GM19239 (cell line): ENCODE measurements at regions not wholly inside any gene's neighbourhood (a gene's known extent, or its start where the extent isn't known, plus 50 kb on each side); places are given as distances from the start of the nearest gene placed in this dataset.
"Not testable (repeated sequence)": the region's sequence is repeated elsewhere in the genome, so short reads cannot be mapped to it uniquely, and the experiment has no call there.

Source experiments
- DNase-seq: peaks from one replicate; pipeline ENCODE4 v3.0.0; 2011; ENCODE audit warnings: low spot score; ENCODE audit not compliant: insufficient read length
- FAIRE-seq: peaks from 2 replicates; lab custom pipeline; 2011; peaks lifted over from hg19 to GRCh38; lab: Jason Lieb, UNC

DNA sequence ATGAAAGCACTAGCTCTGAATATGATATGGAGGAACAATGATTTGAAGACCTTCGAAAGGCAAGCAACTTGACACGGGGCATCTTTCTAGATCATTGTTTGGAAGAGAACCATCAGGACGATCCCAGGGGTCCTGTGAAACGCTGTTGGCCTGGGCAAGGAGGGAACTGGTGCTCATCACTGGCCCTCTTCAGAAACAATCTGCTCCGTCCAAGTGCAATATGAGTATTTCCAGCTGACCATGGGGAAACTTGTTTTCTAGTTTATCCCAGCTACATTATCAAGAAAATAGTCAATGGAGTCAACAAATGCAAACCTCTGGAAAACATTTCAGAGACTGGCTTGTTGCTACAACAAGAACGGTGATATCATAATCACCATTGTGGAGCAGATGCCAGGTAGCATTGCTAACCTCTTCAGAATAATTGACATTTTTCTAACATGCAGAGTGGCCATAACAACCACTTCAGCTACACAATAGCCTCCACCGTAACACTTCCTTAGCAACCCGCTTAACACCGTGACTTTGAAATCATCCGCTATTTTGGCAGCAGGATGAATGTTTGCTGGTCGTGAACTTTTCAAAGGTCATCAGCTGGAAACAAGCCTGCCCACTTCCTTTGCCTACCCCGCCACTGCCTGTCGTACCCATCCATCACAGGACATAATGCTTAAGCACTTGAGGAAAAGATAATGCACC, 112.0 kb upstream of the PDE10A start:
- FAIRE-seq, result no peak
- DNase-seq, result no peak

DNA sequence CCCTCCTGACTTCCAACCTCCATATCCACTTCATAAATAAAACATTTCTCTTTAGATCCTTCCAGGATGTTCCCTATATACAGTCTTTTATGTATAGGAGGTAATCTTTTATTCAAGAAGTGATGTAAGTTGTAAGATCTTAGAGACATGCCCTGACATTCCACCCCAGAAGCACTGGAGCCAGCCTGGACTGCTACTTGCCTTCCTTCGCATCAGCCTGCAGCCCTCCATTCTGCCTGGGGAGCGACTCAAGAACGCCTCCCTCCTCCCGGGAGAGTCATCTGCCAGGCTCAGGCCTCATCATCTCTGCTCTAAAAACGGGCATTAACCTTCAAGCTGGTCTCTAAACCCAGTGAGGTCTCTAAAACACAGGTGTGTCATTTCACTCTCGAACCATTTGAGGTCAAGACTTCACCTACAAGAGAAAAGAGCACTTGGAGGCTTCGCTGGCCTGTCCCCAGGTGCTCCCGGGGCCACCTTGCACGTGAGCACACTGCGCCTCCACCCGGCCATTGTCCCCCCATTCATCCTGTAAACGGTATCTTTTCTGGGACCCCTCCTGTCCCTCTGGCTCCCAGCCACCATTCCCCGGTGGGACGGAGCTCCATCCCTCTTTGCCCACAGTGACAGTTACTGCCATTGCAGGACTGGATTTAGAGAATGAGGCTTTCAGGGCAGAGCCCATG, 107.5 kb upstream of the PDE10A start:
- FAIRE-seq (no peak), DNase-seq (no peak)

DNA sequence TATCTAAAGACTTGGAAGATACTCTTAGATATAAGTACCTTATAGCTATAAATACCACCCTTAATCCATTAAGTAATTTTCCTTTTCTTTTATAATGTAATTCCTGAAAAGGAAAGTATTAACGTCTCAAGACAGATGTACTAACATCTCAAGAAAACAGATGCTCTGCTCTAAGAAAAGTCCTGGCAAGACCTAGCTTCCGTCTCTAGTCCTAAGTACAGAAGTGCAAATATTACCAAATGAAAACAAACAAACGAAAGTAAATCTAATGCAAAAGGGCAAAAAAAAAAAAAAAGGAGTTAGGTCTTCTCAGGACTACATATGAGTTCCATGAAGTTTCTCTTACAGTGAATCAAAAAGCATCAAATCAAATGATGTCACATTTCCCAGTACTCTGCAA, 106.8 kb upstream of the PDE10A start:
- no peak for FAIRE-seq
- no peak for DNase-seq

DNA sequence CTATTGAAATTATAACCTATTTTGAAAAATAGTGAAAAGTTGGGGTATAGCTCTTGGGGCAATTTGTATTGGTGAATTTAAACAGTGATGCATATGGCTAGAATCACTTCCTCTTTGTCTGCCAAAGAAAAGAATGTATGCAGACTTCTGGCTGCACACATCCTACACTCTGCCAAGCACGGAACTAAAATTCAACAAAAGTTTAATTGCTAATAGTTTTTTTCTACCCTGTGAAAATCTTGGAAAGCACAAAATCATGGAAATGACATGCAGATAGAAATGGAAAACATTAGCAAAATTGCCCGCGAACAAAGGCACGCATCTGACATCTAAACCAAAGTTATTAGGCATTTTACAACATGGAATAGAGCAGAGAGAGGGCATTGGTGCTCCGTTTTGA, 106.4 kb upstream of the PDE10A start:
- no peak for FAIRE-seq
- DNase-seq, result no peak

DNA sequence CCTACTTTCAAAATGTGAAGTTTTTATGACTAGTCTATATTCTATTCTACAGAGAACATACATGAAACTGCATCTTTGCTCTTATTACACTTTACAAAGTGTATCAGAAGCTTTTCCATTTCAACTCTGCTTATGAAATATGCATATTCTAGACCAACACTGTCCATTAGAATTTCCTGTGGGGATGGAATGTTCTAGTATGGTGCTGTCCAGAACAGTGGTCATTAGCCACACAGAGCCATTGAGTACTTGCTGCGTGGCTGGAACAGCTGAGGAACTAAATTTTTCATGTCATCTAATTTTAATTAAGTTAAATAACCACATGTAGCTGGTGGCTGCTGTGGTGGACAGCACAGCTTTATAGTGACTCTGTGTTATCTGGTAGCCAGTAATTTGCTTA, 105.9 kb upstream of the PDE10A start:
- no peak for DNase-seq
- FAIRE-seq, result no peak

DNA sequence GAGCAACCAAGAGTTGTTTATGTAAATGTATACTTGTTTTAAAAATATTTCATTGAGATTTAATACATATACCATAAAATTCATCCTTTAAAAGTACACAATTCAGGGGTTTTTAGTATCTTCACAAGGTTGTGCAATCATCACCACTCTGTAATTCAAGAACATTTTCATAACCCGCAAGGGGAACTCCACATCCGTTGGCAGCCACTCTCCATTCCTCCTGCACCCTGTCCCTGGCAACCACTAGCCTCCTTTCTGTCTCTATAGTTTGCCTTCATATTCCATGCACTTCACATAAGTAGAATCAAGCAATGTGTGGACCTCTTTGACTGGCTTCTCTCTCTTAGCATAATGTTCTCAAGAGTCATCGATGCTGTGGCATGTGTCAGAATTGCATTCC, 104.2 kb upstream of the PDE10A start:
- FAIRE-seq (no peak), DNase-seq (no peak)

DNA sequence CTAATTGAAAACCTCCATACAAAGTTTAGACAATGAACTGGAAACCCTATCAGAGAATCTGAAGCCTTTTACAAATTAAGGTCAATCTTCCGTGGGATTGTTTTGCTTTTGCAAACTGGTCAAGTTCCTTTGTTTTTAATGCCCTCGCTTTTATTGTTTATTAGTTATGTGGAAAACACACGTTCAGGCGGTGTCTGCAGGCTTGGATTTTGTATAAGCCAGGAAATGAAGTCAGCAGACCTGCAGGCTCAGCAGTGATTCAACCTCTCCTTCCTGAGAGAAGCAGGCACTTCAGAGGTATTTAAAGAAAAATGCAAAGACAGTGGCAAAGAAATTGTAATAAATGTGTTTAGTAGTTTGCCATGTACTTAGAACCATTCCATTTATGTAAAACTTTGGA, 103.4 kb upstream of the PDE10A start:
- DNase-seq, result no peak
- no peak for FAIRE-seq

DNA sequence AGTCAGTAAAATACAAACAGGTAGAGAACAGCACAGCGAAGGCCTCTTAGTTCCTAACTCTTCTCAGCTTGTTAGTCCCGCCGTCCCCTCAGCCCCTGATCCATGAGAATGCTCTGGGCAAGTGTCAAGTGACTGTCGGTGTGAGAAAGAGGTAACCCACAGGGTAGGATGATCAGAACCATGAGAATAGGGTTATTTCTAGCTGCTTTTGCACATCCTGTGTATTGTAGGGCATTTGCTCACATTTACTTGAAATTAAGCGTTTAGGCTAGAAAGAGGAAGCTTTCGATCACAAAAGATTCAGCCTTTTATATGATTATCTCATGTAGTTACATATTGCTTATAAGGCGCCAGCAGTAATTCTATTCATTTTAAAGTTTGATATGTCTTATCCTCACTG, 103.0 kb upstream of the PDE10A start:
- FAIRE-seq, result no peak
- no peak for DNase-seq

DNA sequence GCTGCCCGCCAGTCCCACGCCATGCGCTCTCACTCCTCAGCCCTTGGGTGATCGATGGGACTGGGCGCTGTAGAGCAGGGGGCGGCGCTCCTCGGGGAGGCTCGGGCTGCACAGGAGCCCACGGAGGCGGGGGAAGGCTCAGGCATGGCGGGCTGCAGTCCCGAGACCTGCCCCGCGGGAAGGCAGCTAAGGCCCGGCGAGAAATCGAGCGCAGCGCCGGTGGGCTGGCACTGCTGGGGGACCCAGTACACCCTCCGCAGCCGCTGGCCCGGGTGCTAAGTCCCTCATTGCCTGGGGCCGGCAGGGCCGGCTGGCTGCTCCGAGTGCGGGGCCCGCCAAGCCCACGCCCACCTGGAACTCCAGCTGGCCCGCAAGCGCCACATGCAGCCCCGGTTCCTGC, 102.2 kb upstream of the PDE10A start:
- DNase-seq, FAIRE-seq: not testable (repeated sequence)

DNA sequence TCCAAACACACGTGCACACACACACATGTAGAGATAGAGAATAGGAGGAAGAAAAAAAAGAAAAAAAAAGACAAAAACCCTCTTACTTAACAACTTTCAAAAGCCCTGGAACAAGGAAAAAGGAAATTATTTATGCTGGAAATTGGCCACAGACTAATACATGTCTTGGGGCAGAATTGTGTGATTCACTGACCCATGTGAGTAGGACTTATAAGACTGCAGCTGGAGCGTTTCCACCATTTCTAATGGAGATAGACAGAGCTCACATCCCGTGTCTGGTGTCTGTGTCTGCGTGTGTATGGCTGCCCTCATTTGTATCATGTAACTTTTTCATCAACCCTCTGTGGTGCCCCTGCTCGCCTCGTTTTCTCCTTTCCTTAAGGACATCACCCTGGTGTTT, 99.8 kb upstream of the PDE10A start:
- DNase-seq, result no peak
- FAIRE-seq, result no peak

DNA sequence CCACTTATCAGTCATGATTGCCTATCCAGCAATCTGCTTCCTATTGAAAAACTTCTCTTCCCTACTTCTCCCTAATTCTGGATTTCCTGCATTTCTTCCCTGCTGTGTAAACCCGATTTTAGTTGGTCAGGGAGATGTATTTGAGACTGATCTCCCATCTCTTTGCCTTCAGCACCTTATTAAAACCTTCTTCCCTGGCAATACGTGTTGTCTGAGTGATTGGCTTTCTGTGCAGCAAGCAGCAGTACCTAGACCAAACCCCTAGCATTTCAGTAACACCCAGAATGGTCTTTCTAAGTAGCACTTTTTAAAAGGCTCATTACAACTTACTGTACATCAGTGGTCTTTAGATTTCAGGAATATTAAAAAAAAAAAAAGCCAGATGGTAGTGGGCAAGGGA, 99.1 kb upstream of the PDE10A start:
- no peak for DNase-seq
- no peak for FAIRE-seq

DNA sequence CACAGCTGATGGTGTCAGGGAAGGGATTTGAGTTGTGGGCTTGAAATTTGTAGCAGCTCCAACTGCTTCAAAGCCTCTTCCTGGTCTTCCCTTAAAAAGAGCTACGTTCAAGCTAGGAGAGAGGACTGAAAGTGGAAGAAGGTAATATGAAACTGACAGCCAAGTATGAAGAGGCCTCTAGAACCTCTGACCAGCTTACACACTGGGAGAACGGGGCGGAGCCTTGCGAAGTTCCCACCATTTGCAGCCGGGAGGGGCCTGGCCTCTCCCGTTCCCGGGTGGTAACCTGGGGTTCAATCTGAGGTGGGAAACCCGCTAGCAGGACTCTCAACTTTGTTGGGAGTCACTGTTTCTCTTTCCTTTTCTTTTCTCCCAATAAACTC, 97.8 kb upstream of the PDE10A start:
- DNase-seq (no peak), FAIRE-seq (no peak)

DNA sequence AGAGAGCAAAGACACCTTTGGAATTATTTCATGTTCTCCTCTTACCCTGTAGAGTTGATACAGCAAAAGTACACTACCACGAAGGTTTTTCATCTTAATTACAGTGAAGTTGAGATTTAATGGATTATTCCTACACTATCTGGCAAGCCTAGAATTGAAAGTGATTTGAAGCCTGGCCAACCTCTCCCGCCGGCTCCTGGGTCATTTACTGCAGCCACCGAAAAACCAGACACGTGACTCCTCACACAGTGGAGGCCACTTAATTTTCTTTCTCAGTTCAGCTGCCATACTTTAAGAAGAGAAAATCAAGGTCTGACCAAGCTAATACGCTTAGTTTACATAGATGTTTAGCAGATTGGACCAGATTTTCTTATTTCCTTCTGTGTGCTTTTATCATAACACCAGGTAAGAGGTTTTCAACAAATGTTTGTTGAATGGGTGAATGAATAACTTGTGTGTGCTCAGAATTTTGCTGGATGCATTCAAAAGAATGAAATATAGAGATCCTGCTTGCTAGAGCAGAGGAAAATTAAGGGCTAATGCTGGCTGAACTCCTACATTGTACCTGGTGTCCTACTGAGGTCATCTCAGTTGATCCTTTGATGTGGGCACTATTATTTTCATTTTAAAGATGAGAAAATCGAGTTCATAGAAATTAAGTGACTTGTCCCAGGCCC, 97.2 kb upstream of the PDE10A start:
- FAIRE-seq, result no peak
- no peak for DNase-seq

DNA sequence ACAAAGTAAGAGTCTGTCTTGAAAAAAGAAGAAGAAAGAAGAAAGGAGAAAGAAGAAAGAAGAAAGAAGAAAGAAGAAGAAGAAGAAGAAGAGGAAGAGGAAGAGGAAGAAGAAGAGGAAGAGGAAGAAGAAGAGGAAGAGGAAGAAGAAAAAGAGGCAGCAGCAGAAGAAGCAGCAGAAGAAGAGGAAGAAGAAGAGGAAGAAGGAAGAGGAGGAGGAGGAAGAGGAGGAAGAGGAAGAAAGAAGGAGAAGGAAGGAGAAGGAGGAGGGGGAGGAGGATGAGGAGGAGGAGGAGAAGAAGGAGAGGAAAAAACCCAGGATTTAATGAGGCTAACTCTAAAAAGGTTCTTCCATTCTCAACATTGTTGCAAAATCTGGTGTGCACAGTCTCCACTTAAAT, 95.4 kb upstream of the PDE10A start:
- DNase-seq (no peak), FAIRE-seq (no peak)

DNA sequence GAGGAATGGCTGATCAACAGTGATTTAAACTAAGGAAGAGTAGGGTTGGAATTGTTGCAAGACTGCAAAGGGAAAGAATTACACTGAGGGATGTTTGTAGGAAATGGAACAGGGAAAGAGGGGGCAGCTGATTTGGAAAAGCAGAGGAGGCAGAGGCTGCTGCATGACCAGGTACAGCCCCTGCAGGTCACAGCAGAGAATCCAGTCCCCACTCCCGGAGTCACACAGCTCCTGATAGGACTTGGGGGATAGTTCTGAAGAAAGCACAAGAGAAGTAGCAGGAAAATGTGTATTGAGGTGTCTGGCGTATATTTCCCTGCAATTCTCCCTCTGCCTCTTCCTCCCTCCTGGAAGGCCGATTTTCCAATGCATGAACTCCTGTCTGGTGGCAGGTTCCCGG, 92.5 kb upstream of the PDE10A start:
- DNase-seq (no peak), FAIRE-seq (no peak)

DNA sequence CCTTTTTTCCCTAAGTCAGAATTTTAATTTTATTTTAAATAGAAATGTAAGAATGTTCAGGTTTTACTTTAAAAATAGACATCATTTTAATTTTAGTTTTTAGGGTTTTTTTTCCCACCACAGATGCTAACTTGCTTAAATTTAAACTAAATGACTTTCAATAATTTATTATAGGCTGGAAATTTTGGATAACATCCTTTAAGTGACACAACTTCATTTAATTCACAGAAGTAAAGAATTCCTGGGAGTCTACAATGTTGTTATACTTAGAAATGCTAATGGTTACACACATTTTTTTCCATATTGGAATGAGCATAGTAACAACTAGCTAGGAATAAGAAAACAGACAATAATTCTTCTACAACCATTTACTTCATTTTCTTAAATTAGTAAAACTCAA, 90.5 kb upstream of the PDE10A start:
- no peak for FAIRE-seq
- DNase-seq, result no peak

DNA sequence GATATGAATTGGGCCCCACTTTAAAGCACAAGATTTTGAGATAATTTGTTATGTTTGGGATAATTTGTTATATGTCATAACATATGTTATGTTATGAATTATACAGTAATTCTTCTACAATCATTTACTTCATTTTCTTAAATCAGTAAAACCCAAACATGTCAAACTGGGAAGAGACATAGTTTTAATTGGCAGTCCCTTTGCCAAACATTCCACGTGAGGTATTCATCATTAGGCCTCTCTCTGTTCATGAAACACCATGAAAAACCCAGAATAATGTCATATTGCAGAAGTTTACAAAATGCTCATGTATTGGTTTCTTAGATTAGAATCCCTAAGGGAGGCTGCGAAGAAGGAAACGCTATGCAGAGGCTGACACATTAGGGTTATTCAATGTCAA, 89.4 kb upstream of the PDE10A start:
- DNase-seq, result no peak
- FAIRE-seq, result no peak

DNA sequence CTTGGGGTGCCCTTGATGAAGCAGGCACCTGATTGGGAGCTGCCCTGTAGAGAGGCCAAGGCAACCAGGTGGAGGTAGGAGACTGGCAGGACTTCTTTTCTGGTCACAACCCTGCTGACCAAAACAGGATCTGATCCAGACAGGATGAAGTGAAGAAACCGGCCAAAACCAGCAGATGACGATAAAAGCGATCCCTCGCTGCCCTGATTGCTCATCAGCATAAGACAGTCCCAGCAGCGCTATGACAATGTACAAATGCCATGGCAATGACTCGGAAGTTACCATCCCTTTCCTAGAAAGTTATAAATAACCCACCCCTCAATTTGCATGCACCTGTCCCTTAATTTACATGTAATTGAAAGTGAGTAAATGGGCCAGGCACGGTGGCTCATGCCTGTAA, 88.4 kb upstream of the PDE10A start:
- DNase-seq (no peak), FAIRE-seq (no peak)

DNA sequence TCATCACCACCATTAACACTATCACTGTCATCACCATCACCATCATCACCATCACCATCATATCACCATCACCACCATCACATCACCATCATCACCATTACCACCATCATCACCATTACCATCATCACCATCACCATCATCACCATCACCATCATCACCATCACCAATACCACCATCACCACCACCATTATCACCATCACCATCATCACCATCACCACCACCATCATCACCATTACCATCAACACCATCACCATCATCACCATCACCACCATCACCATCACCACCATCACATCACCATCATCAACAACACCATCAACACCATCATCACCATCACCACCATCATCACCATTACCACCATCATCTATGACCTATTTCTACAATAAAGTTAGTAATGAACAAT, 86.1 kb upstream of the PDE10A start:
- DNase-seq (no peak), FAIRE-seq (no peak)

DNA sequence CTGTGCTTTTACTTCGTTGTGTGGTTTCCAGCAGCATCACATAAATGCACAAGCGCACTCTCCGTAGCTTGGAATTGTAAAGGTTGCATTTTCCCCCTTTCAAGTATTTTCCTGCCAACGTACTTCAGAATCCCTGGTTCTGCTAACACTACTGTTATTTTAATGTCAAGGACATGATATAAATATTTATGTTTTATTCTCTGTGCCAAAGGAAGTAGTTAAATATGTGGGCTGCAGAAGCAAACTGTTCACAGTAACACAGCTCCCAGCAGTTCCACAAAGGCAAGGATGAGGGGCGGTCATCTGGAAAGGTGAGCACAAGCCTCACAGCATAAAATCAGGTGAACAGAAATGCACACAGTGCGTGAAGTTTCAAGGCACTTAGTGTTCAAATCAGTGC, 85.3 kb upstream of the PDE10A start:
- FAIRE-seq, result no peak
- no peak for DNase-seq

DNA sequence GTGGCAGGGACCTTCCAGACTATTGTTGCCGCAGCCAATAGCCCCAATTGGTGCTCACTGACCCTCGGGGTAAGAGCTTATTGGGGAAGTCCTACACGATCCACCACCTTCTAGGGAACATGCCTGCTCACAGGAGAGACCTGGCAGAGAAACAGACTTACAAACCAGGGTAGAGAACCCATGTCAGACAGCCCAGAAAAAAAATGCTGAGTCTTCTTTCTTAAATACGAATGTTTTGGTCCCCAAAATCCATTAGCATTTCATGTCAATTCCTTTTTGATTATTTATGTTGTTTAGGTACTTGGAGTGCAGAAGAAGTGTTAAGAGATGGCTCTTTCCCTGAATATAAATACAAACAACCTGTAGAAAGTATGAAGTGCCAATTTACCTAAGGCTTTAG, 84.9 kb upstream of the PDE10A start:
- DNase-seq, result no peak
- FAIRE-seq, result no peak

DNA sequence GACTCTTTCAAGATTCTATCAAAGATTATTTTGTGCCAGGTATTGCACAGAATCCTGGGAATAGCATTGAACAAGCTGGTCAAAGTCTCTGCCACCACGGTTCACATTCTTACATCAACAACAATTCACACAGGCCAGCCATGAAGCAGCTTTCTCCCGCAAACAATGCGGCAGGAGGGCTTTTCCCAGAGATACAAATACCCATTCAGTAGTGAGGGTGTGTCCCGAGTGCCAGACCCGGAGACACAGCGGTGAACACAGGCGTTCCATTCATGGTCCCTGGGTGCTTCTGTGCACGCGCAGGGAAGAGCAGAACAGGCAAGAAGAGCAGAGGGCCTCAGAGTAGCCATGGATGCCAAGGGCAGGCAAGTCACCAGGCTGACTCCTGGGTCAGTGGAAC, 83.3 kb upstream of the PDE10A start:
- DNase-seq (no peak), FAIRE-seq (no peak)
